ENCODE measurements at regions not wholly inside any gene's neighbourhood (a gene's known extent, or its start where the extent isn't known, plus 50 kb on each side); places are given as distances from the start of the nearest gene placed in this dataset.

GRCh38 chr3:139159356-139159755, 114.7 kb upstream of the PRR23C start:
- TF ChIP-seq STAG1 (CRISPR knock-in tag; IDR thresholded peaks at IDR 0.05) (no peak), HDAC6 (IDR thresholded peaks at IDR 0.05; ENCODE audit: low read depth, low read length) (no peak)
